HepG2 (cell line): ENCODE measurements at regions not wholly inside any gene's neighbourhood (a gene's known extent, or its start where the extent isn't known, plus 50 kb on each side); places are given as distances from the start of the nearest gene placed in this dataset.

Experiments
- MLXIP ChIP-seq: sonication (generic); formaldehyde crosslinking; IDR thresholded peaks from 2 replicates; pipeline ENCODE4 v1.9.0; 2021; ENCODE audit warnings: missing genetic modification reagents, borderline replicate concordance
- NKX3-1 ChIP-seq: sonication (generic); formaldehyde crosslinking; IDR thresholded peaks from 2 replicates; pipeline ENCODE4 v1.5.0; 2020; ENCODE audit warnings: missing genetic modification reagents
- PHB2 ChIP-seq: fragments of 450-650 bp; IDR thresholded peaks from 2 replicates; pipeline ENCODE4 v1.6.1; 2018; ENCODE audit not compliant: partially characterized antibody
- ZBTB44 ChIP-seq: sonication (generic); formaldehyde crosslinking; IDR thresholded peaks from 2 replicates; pipeline ENCODE4 v1.4.0; 2020; ENCODE audit warnings: missing genetic modification reagents
- ZNF274 ChIP-seq: sonication (generic); formaldehyde crosslinking; IDR thresholded peaks from 2 replicates; pipeline ENCODE4 v1.5.1; 2020; ENCODE audit warnings: mild to moderate bottlenecking, missing genetic modification reagents

GRCh38 chr14:49961270-49962222 lies 68.7 kb downstream of the ARF6 start:
- no peak for TF ChIP-seq NKX3-1 (CRISPR knock-in tag)
- no peak for TF ChIP-seq MLXIP (CRISPR knock-in tag)
- TF ChIP-seq ZBTB44 (CRISPR knock-in tag), result no peak
- TF ChIP-seq PHB2, result no peak
- no peak for TF ChIP-seq ZNF274 (CRISPR knock-in tag)
